ENCODE measurements at regions not wholly inside any gene's neighbourhood (a gene's known extent, or its start where the extent isn't known, plus 50 kb on each side); places are given as distances from the start of the nearest gene placed in this dataset.

- TF ChIP-seq CTCF (IDR thresholded peaks at IDR 0.05), result no peak
- no peak for TF ChIP-seq POLR2AphosphoS5 (IDR thresholded peaks at IDR 0.05)
- no peak for TF ChIP-seq POLR2A (IDR thresholded peaks at IDR 0.05; ENCODE audit: low read depth)
These were observed 102.7 kb upstream of the PLEKHG7 start for GRCh38 chr12:92600052-92600451.
